Suprapubic skin (tissue), 4 donors: ENCODE measurements at regions not wholly inside any gene's neighbourhood (a gene's known extent, or its start where the extent isn't known, plus 50 kb on each side); places are given as distances from the start of the nearest gene placed in this dataset.

Experiments
- DNase-seq, 2 donors: peaks; one replicate each; pipeline ENCODE4 v3.0.0-alpha.2; 2019; ENCODE audit warnings: low spot score in 2 of 2
- H3K27ac ChIP-seq: fragments of 200-600 bp; sonication (generic); one replicate; pipeline ENCODE4 v1.5.1; 2019
- H3K27me3 ChIP-seq: fragments of 200-600 bp; sonication (generic); one replicate; pipeline ENCODE4 v1.5.1; 2019
- H3K36me3 ChIP-seq: fragments of 200-600 bp; sonication (generic); one replicate; pipeline ENCODE4 v1.5.1; 2019
- H3K4me1 ChIP-seq: fragments of 200-600 bp; sonication (generic); one replicate; pipeline ENCODE4 v1.5.1; 2019
- H3K4me3 ChIP-seq: fragments of 200-600 bp; sonication (generic); one replicate; pipeline ENCODE4 v1.5.1; 2019; ENCODE audit warnings: mild to moderate bottlenecking
- H3K9me3 ChIP-seq: fragments of 200-600 bp; sonication (generic); one replicate; pipeline ENCODE4 v1.5.1; 2019
- CTCF ChIP-seq, 2 donors: fragments of 200-600 bp in 1 of 2; fragments of 450-650 bp in 1 of 2; sonication (generic) in 1 of 2; IDR thresholded peaks; one replicate each; pipeline ENCODE4 v1.5.1; 2016 to 2019; ENCODE audit warnings: antibody characterized with exemption in 2 of 2, mild to moderate bottlenecking in 1 of 2, moderate library complexity in 1 of 2
- EP300 ChIP-seq: sonication (generic); formaldehyde crosslinking; IDR thresholded peaks from one replicate; pipeline ENCODE4 v1.6.1; 2017; ENCODE audit warnings: antibody characterized with exemption
- POLR2A ChIP-seq, 2 donors: fragments of 450-650 bp; IDR thresholded peaks; one replicate each; pipeline ENCODE4 v1.6.1; 2017; ENCODE audit warnings: antibody characterized with exemption in 2 of 2, mild to moderate bottlenecking in 2 of 2, moderate library complexity in 2 of 2
- POLR2AphosphoS5 ChIP-seq, 3 donors: sonication (generic); formaldehyde crosslinking; IDR thresholded peaks; one replicate each; pipeline ENCODE4 v1.6.1; 2017; ENCODE audit warnings: antibody characterized with exemption in 3 of 3
- WGBS: methylation state at CpG from one replicate; pipeline ENCODE4 v1.1.5; 2018; 5-methylcytosine and 5-hydroxymethylcytosine counted together

- H3K4me1 ChIP-seq: no peaks in the 10 kb centered on the region
- H3K27ac ChIP-seq: no peak overlapping the region
- no peaks in the 10 kb centered on the region for H3K27me3 ChIP-seq
- no peak overlapping the region for H3K4me3 ChIP-seq
- no peak for DNase-seq
- TF ChIP-seq POLR2AphosphoS5 (IDR thresholded peaks at IDR 0.05) (no peak), CTCF (IDR thresholded peaks at IDR 0.05) (no peak), POLR2A (IDR thresholded peaks at IDR 0.05) (no peak), EP300 (no peak)
- peaks cover 13% of the 10 kb centered on the region for H3K9me3 ChIP-seq
- no peaks in the 10 kb centered on the region for H3K36me3 ChIP-seq
- WGBS: 48% methylated on average over 1 of the region's 1 CpG
Measured at GRCh38 chr12:94020335-94020734, 128.0 kb upstream of the PLXNC1 start.

- TF ChIP-seq POLR2AphosphoS5 (IDR thresholded peaks at IDR 0.05): no peak
- no peak for TF ChIP-seq EP300
- no peak for TF ChIP-seq CTCF (IDR thresholded peaks at IDR 0.05)
- no peak for TF ChIP-seq POLR2A (IDR thresholded peaks at IDR 0.05)
- Histone ChIP-seq H3K27me3 (no peaks in the 10 kb centered on the region), H3K27ac (no peak overlapping the region), H3K4me1 (no peaks in the 10 kb centered on the region), H3K9me3 (peaks cover 5% of the 10 kb centered on the region), H3K4me3 (no peak overlapping the region), H3K36me3 (no peaks in the 10 kb centered on the region)
- DNase-seq: no peak
Measured at GRCh38 chr12:94023879-94024278, 124.5 kb upstream of the PLXNC1 start.

GRCh38 chr12:94025068-94025467 lies 123.3 kb upstream of the PLXNC1 start:
- no peaks in the 10 kb centered on the region for H3K36me3 ChIP-seq

GRCh38 chr12:94025756-94026155 lies 122.6 kb upstream of the PLXNC1 start:
- Histone ChIP-seq H3K4me1 (no peaks in the 10 kb centered on the region), H3K4me3 (no peak overlapping the region), H3K27me3 (no peaks in the 10 kb centered on the region), H3K9me3 (peaks cover 5% of the 10 kb centered on the region), H3K36me3 (no peaks in the 10 kb centered on the region), H3K27ac (no peak overlapping the region)
- WGBS: 57% methylated on average over 1 of the region's 1 CpG
- no peak for DNase-seq
- TF ChIP-seq CTCF (IDR thresholded peaks at IDR 0.05) (no peak), POLR2A (IDR thresholded peaks at IDR 0.05) (no peak), POLR2AphosphoS5 (IDR thresholded peaks at IDR 0.05) (no peak), EP300 (no peak)

More at GRCh38 chr12:94025068-94025467, 123.3 kb upstream of the PLXNC1 start:
- peaks cover 5% of the 10 kb centered on the region for H3K9me3 ChIP-seq
- no peak overlapping the region for H3K27ac ChIP-seq
- DNase-seq: no peak
- H3K4me3 ChIP-seq: no peak overlapping the region
- WGBS: 64% methylated on average over 4 of the region's 4 CpGs
- no peaks in the 10 kb centered on the region for H3K27me3 ChIP-seq
- no peak for TF ChIP-seq POLR2A (IDR thresholded peaks at IDR 0.05)
- no peak for TF ChIP-seq CTCF (IDR thresholded peaks at IDR 0.05)
- TF ChIP-seq EP300: no peak
- TF ChIP-seq POLR2AphosphoS5 (IDR thresholded peaks at IDR 0.05): no peak
- no peaks in the 10 kb centered on the region for H3K4me1 ChIP-seq

- no peaks in the 10 kb centered on the region for H3K27me3 ChIP-seq
- H3K36me3 ChIP-seq: no peaks in the 10 kb centered on the region
- no peak overlapping the region for H3K27ac ChIP-seq
- peaks cover 5% of the 10 kb centered on the region for H3K9me3 ChIP-seq
- no peak for DNase-seq
- H3K4me3 ChIP-seq: no peak overlapping the region
- H3K4me1 ChIP-seq: no peaks in the 10 kb centered on the region
- no peak for TF ChIP-seq POLR2A (IDR thresholded peaks at IDR 0.05)
- TF ChIP-seq POLR2AphosphoS5 (IDR thresholded peaks at IDR 0.05): no peak
- no peak for TF ChIP-seq EP300
- TF ChIP-seq CTCF (IDR thresholded peaks at IDR 0.05): no peak
Measured at GRCh38 chr12:94026596-94026995, 121.8 kb upstream of the PLXNC1 start.
